ENCODE measurements at regions not wholly inside any gene's neighbourhood (a gene's known extent, or its start where the extent isn't known, plus 50 kb on each side); places are given as distances from the start of the nearest gene placed in this dataset.

DNA sequence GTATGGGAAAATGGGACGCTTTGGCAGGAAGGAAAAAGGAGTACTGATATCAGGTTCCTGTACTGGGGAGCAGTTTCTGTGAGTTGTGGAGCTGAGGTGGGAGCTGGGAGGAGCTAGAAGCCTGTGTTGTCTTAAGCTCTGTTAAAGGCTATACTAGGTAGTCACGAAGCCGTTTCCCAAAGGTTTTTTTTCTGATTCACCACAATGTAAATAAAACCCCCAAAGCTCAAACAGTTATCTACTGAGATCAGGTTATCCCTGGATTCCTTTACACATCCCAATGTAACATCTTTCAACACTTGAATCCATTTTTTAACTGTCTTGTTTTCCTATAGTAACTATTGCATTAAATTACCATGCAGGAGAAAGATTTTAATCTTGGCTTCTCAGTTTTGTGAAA is 297.4 kb upstream of the SFRP2 start:
- DNase-seq (ENCODE audit: low read depth): no peak
- H3K4me3 ChIP-seq (ENCODE audit: low read length): no peak overlapping the region
- TF ChIP-seq CTCF (conservative IDR thresholded peaks at IDR 0.05; ENCODE audit: low read depth, low read length): no peak

GRCh38 chr4:154084864-154085263 is 296.0 kb upstream of the SFRP2 start:
- no peak for TF ChIP-seq CTCF (conservative IDR thresholded peaks at IDR 0.05; ENCODE audit: low read depth, low read length)
- no peak overlapping the region for H3K4me3 ChIP-seq (ENCODE audit: low read length)
- no peak for DNase-seq (ENCODE audit: low read depth)

- H3K4me3 ChIP-seq (ENCODE audit: low read length): no peak overlapping the region
- peak; percentile 61 for TF ChIP-seq CTCF (conservative IDR thresholded peaks at IDR 0.05; ENCODE audit: low read depth, low read length)
- DNase-seq (ENCODE audit: low read depth): no peak
Observed at GRCh38 chr4:154082760-154083535, 294.1 kb upstream of the SFRP2 start.

DNA sequence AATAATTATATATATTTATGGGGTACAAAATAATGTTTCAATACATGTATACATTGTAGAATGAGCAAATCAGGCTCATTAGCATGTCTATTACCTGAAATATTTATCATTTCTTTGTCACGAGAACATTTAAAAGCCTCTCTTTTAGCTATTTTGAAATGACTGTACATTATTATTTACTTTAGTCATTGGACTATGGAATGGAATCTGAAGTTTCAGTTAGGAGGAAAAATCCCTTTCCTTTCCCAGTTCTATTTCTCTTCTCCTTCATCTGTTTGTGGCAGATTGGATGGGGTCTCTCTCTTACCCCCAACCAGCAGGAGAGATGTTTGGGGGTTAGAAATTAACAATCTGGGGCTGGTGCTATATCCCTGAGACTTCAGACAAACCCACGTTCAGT is 292.5 kb upstream of the SFRP2 start:
- no peak overlapping the region for H3K4me3 ChIP-seq (ENCODE audit: low read length)
- TF ChIP-seq CTCF (conservative IDR thresholded peaks at IDR 0.05; ENCODE audit: low read depth, low read length): no peak
- no peak for DNase-seq (ENCODE audit: low read depth)

- no peak overlapping the region for H3K4me3 ChIP-seq (ENCODE audit: low read length)
- no peak for DNase-seq (ENCODE audit: low read depth)
- TF ChIP-seq CTCF (conservative IDR thresholded peaks at IDR 0.05; ENCODE audit: low read depth, low read length): no peak
Observed at GRCh38 chr4:154078504-154079350, 289.8 kb upstream of the SFRP2 start.

- DNase-seq (ENCODE audit: low read depth): no peak
- TF ChIP-seq CTCF (conservative IDR thresholded peaks at IDR 0.05; ENCODE audit: low read depth, low read length): no peak
- H3K4me3 ChIP-seq (ENCODE audit: low read length): no peak overlapping the region
Observed at GRCh38 chr4:154076921-154077320, 288.0 kb upstream of the SFRP2 start.
